HK-2 (cell line): ENCODE measurements at regions not wholly inside any gene's neighbourhood (a gene's known extent, or its start where the extent isn't known, plus 50 kb on each side); places are given as distances from the start of the nearest gene placed in this dataset.
A peak's percentile ranks its signal among the peaks of the same experiment; 100 is the strongest.

ENCODE experiments used
- DNase-seq: peaks from one replicate; pipeline ENCODE4 v3.0.0-alpha.2; 2018; ENCODE audit not compliant: unreplicated experiment

GRCh38 chr9:88658311-88658822 is 123.4 kb downstream of the NXNL2 start:
- peak; percentile 35 for DNase-seq

- no peak for DNase-seq
Measured at GRCh38 chr9:88659126-88659525, 124.1 kb downstream of the NXNL2 start.

- DNase-seq, result no peak
Measured at GRCh38 chr9:88660611-88661010, 125.6 kb downstream of the NXNL2 start.

GRCh38 chr9:88661759-88662158 is 126.8 kb downstream of the NXNL2 start:
- DNase-seq, result no peak

DNA sequence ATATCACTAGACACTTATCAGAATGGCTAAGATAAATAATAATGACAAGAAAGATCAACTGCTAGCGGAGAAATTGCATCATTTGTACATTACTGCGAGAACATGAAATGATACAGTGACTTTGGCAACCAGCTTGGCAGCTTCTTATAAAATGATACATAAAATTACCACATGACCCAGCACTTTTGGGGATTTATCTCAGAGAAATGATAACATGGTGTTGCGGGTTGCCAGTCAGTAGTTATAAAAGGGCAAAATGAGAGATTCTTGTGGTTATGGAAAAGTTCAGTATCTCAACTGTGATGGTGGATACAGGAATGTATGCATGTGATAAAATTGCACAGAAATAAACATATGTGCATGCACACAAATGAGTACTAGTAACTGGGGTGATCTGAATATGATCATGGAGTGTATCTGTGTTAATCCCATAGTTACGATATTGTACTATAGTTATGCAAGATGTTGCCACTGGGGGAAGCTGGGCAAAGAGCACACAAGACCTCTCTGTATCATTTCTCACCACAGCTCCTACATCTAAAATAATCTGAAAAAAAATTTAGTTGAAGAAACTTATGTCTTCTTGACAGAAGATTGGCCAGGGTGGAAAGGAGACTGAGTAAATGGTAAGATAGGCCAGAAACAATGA is 128.9 kb downstream of the NXNL2 start:
- no peak for DNase-seq

DNA sequence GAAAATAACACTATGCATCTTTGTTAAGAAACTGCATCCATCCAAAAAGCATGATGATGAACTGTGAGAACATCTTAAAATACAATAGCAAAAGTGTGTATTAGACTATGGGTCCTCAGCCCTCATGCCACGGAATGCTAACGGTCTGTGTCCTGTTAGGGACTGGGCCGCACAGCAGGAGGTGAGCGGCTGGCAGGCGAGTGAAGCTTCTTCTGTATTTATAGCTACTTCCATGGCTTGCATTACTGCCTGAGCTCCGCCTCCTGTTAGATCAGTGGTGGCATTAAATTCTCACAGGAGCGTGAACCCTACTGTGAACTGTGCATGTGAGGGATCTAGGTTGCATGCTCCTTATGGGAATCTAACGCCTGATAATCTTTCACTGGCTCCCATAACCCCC is 129.8 kb downstream of the NXNL2 start:
- DNase-seq, result no peak

DNA sequence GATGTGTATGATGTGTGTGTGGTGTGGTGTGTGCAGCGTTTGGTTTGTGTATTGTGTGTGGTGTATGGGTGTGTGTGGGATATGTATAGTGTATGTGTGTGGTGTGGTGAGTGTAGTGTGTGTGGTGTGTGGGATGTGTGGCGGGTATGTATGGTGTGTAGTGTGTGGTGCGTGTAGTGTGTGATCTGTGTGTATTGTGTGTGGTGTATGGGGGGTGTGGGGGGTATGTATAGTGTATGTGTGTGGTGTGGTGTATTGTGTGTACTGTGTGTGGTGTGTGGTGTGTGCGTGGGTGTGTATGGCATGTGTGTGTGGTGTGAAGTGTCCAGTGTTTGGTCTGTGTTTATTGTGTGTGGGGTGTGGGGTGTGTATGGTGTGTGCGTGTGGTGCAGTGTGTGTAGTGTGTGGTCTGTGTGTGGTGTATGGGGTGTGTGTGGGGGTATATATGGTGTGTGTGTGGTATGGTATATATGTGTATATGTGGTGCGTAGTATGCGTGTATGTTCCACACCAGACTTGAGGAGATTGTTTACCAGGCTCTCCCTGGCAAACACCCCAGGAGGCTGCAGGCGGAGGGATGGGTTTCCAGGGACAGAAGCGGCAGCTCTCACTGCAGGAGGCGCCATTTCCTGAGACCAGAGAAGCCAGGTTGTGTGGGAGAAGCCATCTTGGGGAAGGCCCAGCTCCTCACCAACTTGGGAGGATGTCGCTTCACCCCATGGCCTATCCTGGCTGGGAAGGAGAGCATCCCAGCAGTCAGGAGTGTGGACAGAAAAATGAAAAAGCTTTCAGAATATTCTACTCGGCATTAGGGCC is 138.1 kb downstream of the NXNL2 start:
- DNase-seq, result no peak

- no peak for DNase-seq
Measured at GRCh38 chr9:88673886-88674285, 138.9 kb downstream of the NXNL2 start.

DNA sequence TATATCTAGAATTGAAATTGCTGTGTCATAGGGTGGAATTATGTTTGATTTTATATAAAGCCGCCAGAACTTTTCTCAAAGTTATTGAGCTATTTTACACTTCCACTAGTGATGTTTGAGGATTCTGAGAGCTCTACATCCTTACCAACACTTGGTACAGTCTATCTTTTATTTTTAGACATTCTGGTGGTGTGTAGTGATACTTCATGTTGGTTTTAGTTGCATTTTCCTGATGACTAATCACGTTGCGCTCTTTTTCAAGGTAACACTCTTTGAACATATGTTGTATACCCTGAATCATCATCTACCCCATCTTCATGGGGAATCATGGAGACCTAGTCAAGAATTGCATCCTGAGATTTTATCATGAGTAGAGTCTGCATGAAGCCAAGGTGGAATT is 141.7 kb downstream of the NXNL2 start:
- no peak for DNase-seq

DNA sequence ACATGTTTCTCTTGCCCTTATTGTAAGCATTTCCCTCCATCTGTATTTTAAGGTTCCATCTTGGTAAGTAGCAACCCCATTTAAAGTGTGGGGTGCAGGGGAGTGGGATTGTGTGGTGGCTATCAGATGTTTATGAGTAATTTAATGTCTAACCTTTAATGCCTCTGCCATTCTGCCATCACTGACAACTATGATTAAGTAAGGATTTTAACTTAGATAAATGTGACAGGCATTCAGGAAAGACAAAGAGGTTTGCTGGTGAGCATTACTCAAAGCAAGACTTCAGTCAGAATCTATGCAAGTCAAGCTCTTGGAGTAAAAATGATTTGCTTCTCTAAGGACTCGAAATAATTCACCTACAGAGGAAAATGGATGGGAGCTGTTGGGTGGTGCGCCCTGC is 143.0 kb downstream of the NXNL2 start:
- no peak for DNase-seq

GRCh38 chr9:88678431-88678830 is 143.5 kb downstream of the NXNL2 start:
- no peak for DNase-seq

GRCh38 chr9:88680041-88680440 is 145.1 kb downstream of the NXNL2 start:
- DNase-seq, result no peak

- no peak for DNase-seq
Measured at GRCh38 chr9:88680505-88681160, 145.7 kb downstream of the NXNL2 start.

DNA sequence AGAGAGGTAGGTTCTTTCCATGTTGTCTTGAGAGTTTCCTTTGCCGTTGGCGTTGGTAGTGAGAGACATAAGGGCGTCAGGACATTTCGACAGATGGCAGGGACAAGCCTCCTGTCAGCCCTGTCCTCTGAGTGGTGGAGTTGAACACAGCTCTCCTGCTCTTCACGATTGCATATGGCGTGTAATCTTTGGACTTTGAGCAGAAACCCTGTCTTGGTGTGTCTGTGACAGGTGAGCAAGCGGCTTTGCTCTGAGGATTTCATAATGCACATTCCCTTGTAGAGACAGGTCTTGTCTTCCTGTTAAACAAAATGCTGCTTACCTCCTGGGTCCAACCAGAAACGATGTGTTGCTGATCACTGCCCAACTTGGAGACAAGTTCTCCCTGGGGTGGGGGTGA is 146.5 kb downstream of the NXNL2 start:
- no peak for DNase-seq

DNA sequence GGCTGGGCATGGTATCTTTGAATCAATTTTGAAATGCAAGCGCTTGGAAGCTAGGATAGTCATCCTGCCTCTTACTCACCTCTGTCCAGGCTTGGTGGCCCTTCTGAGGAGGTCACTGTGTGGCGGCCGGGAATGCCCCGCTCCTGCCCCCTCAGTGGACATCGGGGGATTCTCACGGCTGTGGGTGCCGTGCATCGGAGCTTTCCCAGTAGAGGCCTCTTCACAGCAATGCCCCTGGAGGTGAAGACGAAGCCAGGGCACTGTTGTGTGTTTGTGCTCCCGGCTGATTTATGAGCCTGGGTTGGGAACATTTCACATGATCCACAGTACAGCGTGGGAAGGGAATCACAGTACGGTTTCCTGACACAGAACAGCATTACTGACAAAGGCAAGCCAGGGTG is 147.5 kb downstream of the NXNL2 start:
- no peak for DNase-seq

GRCh38 chr9:88684046-88684445 is 149.1 kb downstream of the NXNL2 start:
- DNase-seq, result no peak

DNA sequence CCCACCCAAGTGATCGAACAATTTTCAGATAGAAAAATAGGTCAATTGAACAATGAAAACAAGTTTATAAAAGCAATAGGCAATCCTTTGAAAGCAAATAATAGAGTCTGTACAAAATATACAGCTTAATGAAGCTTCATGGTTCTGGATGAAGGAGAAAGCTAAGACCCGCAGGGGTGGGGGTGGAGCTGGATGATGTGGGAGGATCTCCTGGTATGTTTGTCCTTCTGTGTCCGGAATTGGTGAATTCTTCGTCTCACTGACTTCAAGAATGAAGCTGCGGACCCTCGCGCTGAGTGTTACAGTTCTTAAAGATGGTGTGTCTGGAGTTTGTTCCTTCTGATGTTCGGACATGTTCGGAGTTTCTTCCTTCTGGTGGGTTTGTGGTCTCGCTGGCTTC is 149.9 kb downstream of the NXNL2 start:
- no peak for DNase-seq

DNA sequence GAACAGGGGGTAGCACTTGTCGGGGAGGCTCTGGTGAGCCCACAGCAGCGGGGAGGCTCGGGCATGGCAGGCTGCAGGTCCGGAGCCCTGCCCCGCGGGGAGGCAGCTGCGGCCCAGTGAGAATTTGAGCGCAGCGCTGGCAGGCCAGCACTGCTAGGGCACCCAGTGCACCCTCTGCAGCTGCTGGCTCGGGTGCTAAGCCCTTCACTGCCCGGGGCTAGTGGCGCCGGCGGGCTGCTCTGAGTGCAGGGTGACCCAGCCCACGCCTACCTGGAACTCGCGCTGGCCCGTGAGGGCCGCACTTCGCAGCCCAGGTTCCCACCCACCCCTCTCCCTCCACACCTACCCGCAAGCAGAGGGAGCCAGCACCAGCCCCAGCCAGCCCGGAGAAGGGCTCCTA is 151.0 kb downstream of the NXNL2 start:
- DNase-seq, result no peak

GRCh38 chr9:88689509-88690298 is 154.7 kb downstream of the NXNL2 start:
- no peak for DNase-seq

GRCh38 chr9:88690628-88691027 is 155.7 kb downstream of the NXNL2 start:
- no peak for DNase-seq

- DNase-seq, result no peak
Measured at GRCh38 chr9:88691091-88691490, 156.1 kb downstream of the NXNL2 start.

DNA sequence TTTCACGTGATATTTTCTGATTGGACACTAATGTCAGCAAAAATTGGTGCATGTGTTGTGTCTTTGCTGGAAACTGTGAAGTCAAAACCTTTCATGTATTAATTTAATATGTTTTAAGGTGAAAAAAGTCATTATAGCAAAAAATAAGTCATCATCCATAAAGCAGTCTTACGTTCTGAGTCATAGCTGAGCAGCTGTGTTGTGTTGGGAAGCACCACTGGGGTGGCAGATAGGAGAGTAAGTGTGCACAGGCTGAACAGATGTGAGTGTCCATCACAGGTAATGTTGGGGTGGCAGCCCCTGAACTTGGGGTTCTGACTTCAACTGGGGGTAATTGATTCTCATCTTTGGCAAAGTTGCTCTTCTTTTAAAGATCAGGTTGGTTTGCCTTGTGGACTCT is 156.8 kb downstream of the NXNL2 start:
- no peak for DNase-seq
